Lower leg skin (tissue), 4 donors: ENCODE measurements at regions not wholly inside any gene's neighbourhood (a gene's known extent, or its start where the extent isn't known, plus 50 kb on each side); places are given as distances from the start of the nearest gene placed in this dataset.

ENCODE experiments used
- DNase-seq, 2 donors: peaks; one replicate each; pipeline ENCODE4 v3.0.0-alpha.2; 2019; ENCODE audit warnings: low spot score in 2 of 2
- H3K4me3 ChIP-seq: fragments of 200-600 bp; sonication (generic); 2 replicates; pipeline ENCODE4 v1.5.1; 2017; ENCODE audit warnings: mild to moderate bottlenecking, low read depth; ENCODE audit not compliant: poor library complexity, severe bottlenecking
- CTCF ChIP-seq, 3 donors: fragments of 450-650 bp; IDR thresholded peaks; one replicate each; pipeline ENCODE4 v1.5.1; 2016; ENCODE audit warnings: antibody characterized with exemption in 3 of 3, mild to moderate bottlenecking in 3 of 3, moderate library complexity in 2 of 3
- POLR2A ChIP-seq, 2 donors: fragments of 450-650 bp; IDR thresholded peaks; one replicate each; pipeline ENCODE4 v1.6.1; 2016 to 2017; ENCODE audit warnings: antibody characterized with exemption in 2 of 2, mild to moderate bottlenecking in 1 of 2, moderate library complexity in 1 of 2
- WGBS, 2 donors: methylation state at CpG; one replicate each; pipeline ENCODE4 v1.1.5; 2018; 5-methylcytosine and 5-hydroxymethylcytosine counted together
- intact Hi-C: fragments of 100-400 bp; cut with DNase I; formaldehyde crosslinking; loops from one replicate; pipeline ENCODE4 v1.15.0; 2023; ENCODE audit warnings: low total_unique reads

GRCh38 chr2:123211181-123211580, 813.9 kb upstream of the CNTNAP5 start:
- TF ChIP-seq CTCF (IDR thresholded peaks at IDR 0.05) (no peak), POLR2A (IDR thresholded peaks at IDR 0.05) (no peak)
- DNase-seq, result no peak
- intact Hi-C loops, result no loop called here
- H3K4me3 ChIP-seq, result no peak overlapping the region

- intact Hi-C loops, result no loop called here
- 57 to 58% methylated on average over 3 of the region's 3 CpGs for WGBS, 2 donors
These were observed 779.9 kb upstream of the CNTNAP5 start for GRCh38 chr2:123245156-123245555.

GRCh38 chr2:123258877-123259539, 766.1 kb upstream of the CNTNAP5 start:
- TF ChIP-seq CTCF (IDR thresholded peaks at IDR 0.05) (no peak), POLR2A (IDR thresholded peaks at IDR 0.05) (no peak)
- intact Hi-C loops, result no loop called here
- H3K4me3 ChIP-seq, result no peak overlapping the region
- no peak for DNase-seq
- 86 to 90% methylated on average over 4 of the region's 4 CpGs for WGBS, 2 donors

More at GRCh38 chr2:123245156-123245555, 779.9 kb upstream of the CNTNAP5 start:
- H3K4me3 ChIP-seq, result no peak overlapping the region
- no peak for DNase-seq
- TF ChIP-seq CTCF (IDR thresholded peaks at IDR 0.05), result no peak
- TF ChIP-seq POLR2A (IDR thresholded peaks at IDR 0.05), result no peak

GRCh38 chr2:123262856-123263255, 762.2 kb upstream of the CNTNAP5 start:
- no peak for TF ChIP-seq POLR2A (IDR thresholded peaks at IDR 0.05)
- TF ChIP-seq CTCF (IDR thresholded peaks at IDR 0.05), result no peak
- no peak overlapping the region for H3K4me3 ChIP-seq
- DNase-seq, result no peak
- intact Hi-C loops, result no loop called here
- WGBS, 2 donors, result 85% methylated on average over 4 of the region's 4 CpGs

GRCh38 chr2:123283431-123283830, 741.7 kb upstream of the CNTNAP5 start:
- TF ChIP-seq POLR2A (IDR thresholded peaks at IDR 0.05) (no peak), CTCF (IDR thresholded peaks at IDR 0.05) (no peak)
- intact Hi-C loops, result no loop called here
- no peak overlapping the region for H3K4me3 ChIP-seq
- 91 to 96% methylated on average over 2 of the region's 2 CpGs for WGBS, 2 donors
- DNase-seq, result no peak

GRCh38 chr2:123303731-123304130, 721.4 kb upstream of the CNTNAP5 start:
- TF ChIP-seq POLR2A (IDR thresholded peaks at IDR 0.05) (no peak), CTCF (IDR thresholded peaks at IDR 0.05) (no peak)
- H3K4me3 ChIP-seq, result no peak overlapping the region
- WGBS, 2 donors, result 72% methylated on average over 1 of the region's 1 CpG
- intact Hi-C loops, result no loop called here
- DNase-seq, result no peak
